HG03066 (cell line): ENCODE measurements at regions not wholly inside any gene's neighbourhood (a gene's known extent, or its start where the extent isn't known, plus 50 kb on each side); places are given as distances from the start of the nearest gene placed in this dataset.
"Not testable (repeated sequence)": the region's sequence is repeated elsewhere in the genome, so short reads cannot be mapped to it uniquely, and the experiment has no call there.

Source experiments
- ATAC-seq: cut with Tn5 transposase; IDR thresholded peaks from one replicate; pipeline ENCODE4 v1.9.1; 2021; ENCODE audit warnings: low read depth; ENCODE audit not compliant: unreplicated experiment

- ATAC-seq: not testable (repeated sequence)
Measured at GRCh38 chr5:17032314-17032985, 96.4 kb upstream of the MYO10 start.

- ATAC-seq: not testable (repeated sequence)
Measured at GRCh38 chr5:17034992-17035391, 98.9 kb upstream of the MYO10 start.

GRCh38 chr5:17037751-17038150, 101.7 kb upstream of the MYO10 start:
- ATAC-seq: no peak

- ATAC-seq: no peak
Measured at GRCh38 chr5:17039170-17039569, 103.1 kb upstream of the MYO10 start.

GRCh38 chr5:17042041-17042440, 106.0 kb upstream of the MYO10 start:
- ATAC-seq: no peak

- no peak for ATAC-seq
Measured at GRCh38 chr5:17046320-17046719, 110.2 kb upstream of the MYO10 start.

GRCh38 chr5:17050236-17050635, 114.1 kb upstream of the MYO10 start:
- ATAC-seq: no peak

- ATAC-seq: no peak
Measured at GRCh38 chr5:17054911-17055310, 118.8 kb upstream of the MYO10 start.

- ATAC-seq: no peak
Measured at GRCh38 chr5:17056141-17056631, 120.1 kb upstream of the MYO10 start.

GRCh38 chr5:17058438-17058837, 122.3 kb upstream of the MYO10 start:
- ATAC-seq: no peak

GRCh38 chr5:17061973-17062470, 125.9 kb upstream of the MYO10 start:
- no peak for ATAC-seq

GRCh38 chr5:17062741-17063140, 126.7 kb upstream of the MYO10 start:
- not testable (repeated sequence) for ATAC-seq

GRCh38 chr5:17064241-17064640, 128.2 kb upstream of the MYO10 start:
- no peak for ATAC-seq

GRCh38 chr5:17065458-17065857, 129.4 kb upstream of the MYO10 start:
- ATAC-seq: no peak

GRCh38 chr5:17066026-17066425, 129.9 kb upstream of the MYO10 start:
- ATAC-seq: not testable (repeated sequence)

GRCh38 chr5:17067657-17068392, 131.7 kb upstream of the MYO10 start:
- no peak for ATAC-seq

- no peak for ATAC-seq
Measured at GRCh38 chr5:17069995-17070511, 134.0 kb upstream of the MYO10 start.

- ATAC-seq: no peak
Measured at GRCh38 chr5:17070647-17071046, 134.6 kb upstream of the MYO10 start.

GRCh38 chr5:17075236-17075635, 139.1 kb upstream of the MYO10 start:
- no peak for ATAC-seq

GRCh38 chr5:17076272-17076671, 140.2 kb upstream of the MYO10 start:
- no peak for ATAC-seq

GRCh38 chr5:17077440-17078233, 139.8 kb upstream of the BASP1 start:
- no peak for ATAC-seq
